ENCODE measurements at regions not wholly inside any gene's neighbourhood (a gene's known extent, or its start where the extent isn't known, plus 50 kb on each side); places are given as distances from the start of the nearest gene placed in this dataset.

DNA sequence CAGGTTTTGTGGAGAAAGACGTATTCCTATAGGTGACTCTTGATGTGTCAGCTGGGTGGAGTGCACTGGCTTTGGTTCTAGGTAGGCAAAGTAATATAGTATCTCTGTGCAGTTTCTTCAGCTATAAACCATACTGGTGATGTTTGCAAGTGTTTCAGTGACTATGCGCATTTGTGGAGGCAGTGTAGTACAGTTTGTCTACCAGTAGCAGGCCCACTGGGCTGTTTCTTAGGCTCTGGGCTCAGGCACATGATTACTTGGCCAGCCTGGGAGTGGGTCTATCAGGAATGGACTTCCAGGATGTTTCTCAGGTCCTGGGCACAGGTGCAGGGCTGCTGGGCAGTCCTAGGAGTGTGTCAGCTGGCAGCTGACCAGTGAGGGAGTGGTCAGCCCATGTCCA is 51.9 kb upstream of the INTU start:
- no peaks in the 10 kb centered on the region for H3K9me3 ChIP-seq (replicated peaks; ENCODE audit: control insufficient read depth, low read depth, low read length)
- no peaks in the 10 kb centered on the region for H3K27me3 ChIP-seq (ENCODE audit: control insufficient read depth, insufficient read depth, low read length)
- no peak overlapping the region for H3K27ac ChIP-seq (ENCODE audit: low read length)
- H3K36me3 ChIP-seq (ENCODE audit: control insufficient read depth, insufficient read depth, low read length) = no peaks in the 10 kb centered on the region
- no peaks in the 10 kb centered on the region for H3K4me1 ChIP-seq (ENCODE audit: control insufficient read depth, insufficient read depth, low read length)
- no peak for DNase-seq
- WGBS (ENCODE audit: insufficient coverage) = 100% methylated on average over 1 of the region's 2 CpGs
- H3K4me3 ChIP-seq (ENCODE audit: low read length) = no peak overlapping the region
